ENCODE measurements at regions not wholly inside any gene's neighbourhood (a gene's known extent, or its start where the extent isn't known, plus 50 kb on each side); places are given as distances from the start of the nearest gene placed in this dataset.

GRCh38 chr16:64410306-64410705, 711.6 kb downstream of the CDH11 start:
- H3K27ac ChIP-seq, result no peak overlapping the region
- DNase-seq, result no peak
- no peaks in the 10 kb centered on the region for H3K27me3 ChIP-seq (ENCODE audit: insufficient read depth, low read depth, severe bottlenecking)
- H3K9me3 ChIP-seq (ENCODE audit: severe bottlenecking), result no peaks in the 10 kb centered on the region
- H3K4me3 ChIP-seq (ENCODE audit: low read depth, low read length), result no peak overlapping the region
- TF ChIP-seq, protein P1, sequence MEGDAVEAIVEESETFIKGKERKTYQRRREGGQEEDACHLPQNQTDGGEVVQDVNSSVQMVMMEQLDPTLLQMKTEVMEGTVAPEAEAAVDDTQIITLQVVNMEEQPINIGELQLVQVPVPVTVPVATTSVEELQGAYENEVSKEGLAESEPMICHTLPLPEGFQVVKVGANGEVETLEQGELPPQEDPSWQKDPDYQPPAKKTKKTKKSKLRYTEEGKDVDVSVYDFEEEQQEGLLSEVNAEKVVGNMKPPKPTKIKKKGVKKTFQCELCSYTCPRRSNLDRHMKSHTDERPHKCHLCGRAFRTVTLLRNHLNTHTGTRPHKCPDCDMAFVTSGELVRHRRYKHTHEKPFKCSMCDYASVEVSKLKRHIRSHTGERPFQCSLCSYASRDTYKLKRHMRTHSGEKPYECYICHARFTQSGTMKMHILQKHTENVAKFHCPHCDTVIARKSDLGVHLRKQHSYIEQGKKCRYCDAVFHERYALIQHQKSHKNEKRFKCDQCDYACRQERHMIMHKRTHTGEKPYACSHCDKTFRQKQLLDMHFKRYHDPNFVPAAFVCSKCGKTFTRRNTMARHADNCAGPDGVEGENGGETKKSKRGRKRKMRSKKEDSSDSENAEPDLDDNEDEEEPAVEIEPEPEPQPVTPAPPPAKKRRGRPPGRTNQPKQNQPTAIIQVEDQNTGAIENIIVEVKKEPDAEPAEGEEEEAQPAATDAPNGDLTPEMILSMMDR (IDR thresholded peaks at IDR 0.05; ENCODE audit: low read depth, low read length), result no peak
- no peaks in the 10 kb centered on the region for H3K36me3 ChIP-seq

GRCh38 chr16:64409783-64410210, 712.1 kb downstream of the CDH11 start:
- TF ChIP-seq, protein P1 (IDR thresholded peaks at IDR 0.05; ENCODE audit: low read depth, low read length), result no peak
- H3K36me3 ChIP-seq, result no peaks in the 10 kb centered on the region
- H3K27me3 ChIP-seq (ENCODE audit: insufficient read depth, low read depth, severe bottlenecking), result no peaks in the 10 kb centered on the region
- H3K4me3 ChIP-seq (ENCODE audit: low read depth, low read length), result no peak overlapping the region
- H3K9me3 ChIP-seq (ENCODE audit: severe bottlenecking), result no peaks in the 10 kb centered on the region
- no peak for DNase-seq
- no peak overlapping the region for H3K27ac ChIP-seq

- TF ChIP-seq, protein P1 (IDR thresholded peaks at IDR 0.05; ENCODE audit: low read depth, low read length), result no peak
- H3K27ac ChIP-seq, result no peak overlapping the region
- DNase-seq, result no peak
- H3K9me3 ChIP-seq (ENCODE audit: severe bottlenecking), result no peaks in the 10 kb centered on the region
- H3K4me3 ChIP-seq (ENCODE audit: low read depth, low read length), result no peak overlapping the region
- H3K27me3 ChIP-seq (ENCODE audit: insufficient read depth, low read depth, severe bottlenecking), result no peaks in the 10 kb centered on the region
- no peaks in the 10 kb centered on the region for H3K36me3 ChIP-seq
Measured at GRCh38 chr16:64408699-64409098, 713.2 kb downstream of the CDH11 start.

GRCh38 chr16:64406770-64407181, 715.1 kb downstream of the CDH11 start:
- H3K27ac ChIP-seq, result peak overlapping the region; percentile 55
- TF ChIP-seq, protein P1 (IDR thresholded peaks at IDR 0.05; ENCODE audit: low read depth, low read length), result no peak
- peak; percentile 54 for DNase-seq
- no peaks in the 10 kb centered on the region for H3K36me3 ChIP-seq
- H3K4me3 ChIP-seq (ENCODE audit: low read depth, low read length), result no peak overlapping the region; the same call in none of the 2 replicates
- H3K27me3 ChIP-seq (ENCODE audit: insufficient read depth, low read depth, severe bottlenecking), result no peaks in the 10 kb centered on the region
- H3K9me3 ChIP-seq (ENCODE audit: severe bottlenecking), result no peaks in the 10 kb centered on the region

- Histone ChIP-seq H3K4me3 (ENCODE audit: low read depth, low read length) (no peak overlapping the region), H3K27me3 (ENCODE audit: insufficient read depth, low read depth, severe bottlenecking) (no peaks in the 10 kb centered on the region), H3K9me3 (ENCODE audit: severe bottlenecking) (no peaks in the 10 kb centered on the region), H3K36me3 (no peaks in the 10 kb centered on the region), H3K27ac (no peak overlapping the region)
- TF ChIP-seq, protein P1 (IDR thresholded peaks at IDR 0.05; ENCODE audit: low read depth, low read length), result no peak
- DNase-seq, result no peak
Measured at GRCh38 chr16:64403352-64403751, 718.5 kb downstream of the CDH11 start.

DNA sequence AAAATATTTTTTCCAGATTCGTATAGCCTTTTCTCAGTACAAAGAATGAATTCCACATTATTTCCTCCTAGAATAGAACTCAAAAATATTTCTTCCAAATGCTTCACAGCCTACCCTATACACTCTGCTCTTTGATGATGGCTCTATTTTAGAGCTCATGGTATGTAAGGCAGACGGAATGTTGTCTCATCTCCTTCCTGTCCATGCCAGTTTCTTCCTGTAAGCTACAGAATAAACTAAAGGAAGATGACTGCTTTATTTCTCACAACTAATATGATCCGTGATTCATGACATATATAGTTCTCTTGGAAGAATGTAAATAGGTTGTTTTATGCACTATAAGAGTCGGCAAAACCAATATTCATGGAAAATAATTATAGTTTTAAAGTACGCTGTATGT, 723.1 kb downstream of the CDH11 start:
- Histone ChIP-seq H3K27ac (no peak overlapping the region), H3K9me3 (ENCODE audit: severe bottlenecking) (no peaks in the 10 kb centered on the region), H3K36me3 (no peaks in the 10 kb centered on the region), H3K4me3 (ENCODE audit: low read depth, low read length) (no peak overlapping the region), H3K27me3 (ENCODE audit: insufficient read depth, low read depth, severe bottlenecking) (no peaks in the 10 kb centered on the region)
- no peak for DNase-seq
- TF ChIP-seq, protein P1 (IDR thresholded peaks at IDR 0.05; ENCODE audit: low read depth, low read length), result no peak
